ENCODE measurements at regions not wholly inside any gene's neighbourhood (a gene's known extent, or its start where the extent isn't known, plus 50 kb on each side); places are given as distances from the start of the nearest gene placed in this dataset.

DNA sequence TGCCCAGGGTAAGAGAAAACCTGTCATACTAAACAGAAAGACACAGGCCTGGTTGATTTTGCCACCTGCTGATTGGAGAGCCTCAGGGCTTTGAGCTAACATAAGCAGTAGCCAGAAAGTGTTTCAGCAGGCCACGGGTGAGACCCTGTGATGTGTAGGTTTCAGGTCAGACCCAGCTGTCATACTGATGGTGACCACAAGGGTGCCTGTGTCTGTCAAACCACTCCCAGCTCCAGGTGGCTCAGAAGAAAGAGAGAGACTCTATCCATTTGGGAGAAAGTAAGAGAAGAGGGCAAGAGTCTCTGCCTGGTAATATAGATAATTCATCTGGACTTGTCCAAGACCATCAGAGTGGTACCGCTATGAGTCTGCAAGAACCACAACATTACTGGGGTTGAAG, 72.8 kb upstream of the NLRP2B start:
- TF ChIP-seq, protein P1, sequence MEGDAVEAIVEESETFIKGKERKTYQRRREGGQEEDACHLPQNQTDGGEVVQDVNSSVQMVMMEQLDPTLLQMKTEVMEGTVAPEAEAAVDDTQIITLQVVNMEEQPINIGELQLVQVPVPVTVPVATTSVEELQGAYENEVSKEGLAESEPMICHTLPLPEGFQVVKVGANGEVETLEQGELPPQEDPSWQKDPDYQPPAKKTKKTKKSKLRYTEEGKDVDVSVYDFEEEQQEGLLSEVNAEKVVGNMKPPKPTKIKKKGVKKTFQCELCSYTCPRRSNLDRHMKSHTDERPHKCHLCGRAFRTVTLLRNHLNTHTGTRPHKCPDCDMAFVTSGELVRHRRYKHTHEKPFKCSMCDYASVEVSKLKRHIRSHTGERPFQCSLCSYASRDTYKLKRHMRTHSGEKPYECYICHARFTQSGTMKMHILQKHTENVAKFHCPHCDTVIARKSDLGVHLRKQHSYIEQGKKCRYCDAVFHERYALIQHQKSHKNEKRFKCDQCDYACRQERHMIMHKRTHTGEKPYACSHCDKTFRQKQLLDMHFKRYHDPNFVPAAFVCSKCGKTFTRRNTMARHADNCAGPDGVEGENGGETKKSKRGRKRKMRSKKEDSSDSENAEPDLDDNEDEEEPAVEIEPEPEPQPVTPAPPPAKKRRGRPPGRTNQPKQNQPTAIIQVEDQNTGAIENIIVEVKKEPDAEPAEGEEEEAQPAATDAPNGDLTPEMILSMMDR (IDR thresholded peaks at IDR 0.05 in 8 of 11, conservative IDR thresholded peaks at IDR 0.05 in 3 of 11) = no peak
- TF ChIP-seq POLR2A (IDR thresholded peaks at IDR 0.05) (no peak), POLR2AphosphoS5 (IDR thresholded peaks at IDR 0.05) (no peak)

All from spleen (tissue), 7 donors.